HFFc6 (cell line): ENCODE measurements at regions not wholly inside any gene's neighbourhood (a gene's known extent, or its start where the extent isn't known, plus 50 kb on each side); places are given as distances from the start of the nearest gene placed in this dataset.
"Not testable (repeated sequence)": the region's sequence is repeated elsewhere in the genome, so short reads cannot be mapped to it uniquely, and the experiment has no call there.

ENCODE experiments used
- DNase-seq: peaks from one replicate; pipeline ENCODE4 v3.0.0-alpha.2; 2018
- H3K27ac Mint-ChIP-seq: 2 replicates; pipeline ENCODE4 v1.8.0; 2020; ENCODE audit warnings: mild to moderate bottlenecking, mixed read lengths
- H3K27me3 Mint-ChIP-seq: 2 replicates; pipeline ENCODE4 v1.8.0; 2021; ENCODE audit warnings: mild to moderate bottlenecking, moderate library complexity, mixed read lengths; ENCODE audit not compliant: insufficient read depth
- H3K36me3 Mint-ChIP-seq: 2 replicates; pipeline ENCODE4 v1.8.0; 2021; ENCODE audit warnings: low read depth, mixed read lengths
- H3K4me1 Mint-ChIP-seq: 2 replicates; pipeline ENCODE4 v1.8.0; 2020; ENCODE audit warnings: low read depth, mixed read lengths
- H3K4me3 Mint-ChIP-seq: 2 replicates; pipeline ENCODE4 v1.8.0; 2020; ENCODE audit warnings: mild to moderate bottlenecking, moderate library complexity, mixed read lengths
- H3K9me3 Mint-ChIP-seq: 2 replicates; pipeline ENCODE4 v1.8.0; 2020; ENCODE audit warnings: mild to moderate bottlenecking, mixed read lengths
- CTCF ChIP-seq: fragments of 200-600 bp; sonication (generic); IDR thresholded peaks from 2 replicates; pipeline ENCODE4 v1.5.0; 2021; ENCODE audit warnings: antibody characterized with exemption, mild to moderate bottlenecking

GRCh38 chr13:72552731-72553130, 174.7 kb downstream of the MZT1 start:
- Mint-ChIP-seq H3K4me1 (no peaks in the 10 kb centered on the region), H3K27ac (no peak overlapping the region), H3K27me3 (no peaks in the 10 kb centered on the region; the same call in 1 of the 2 replicates), H3K9me3 (peaks cover 10% of the 10 kb centered on the region), H3K4me3 (no peak overlapping the region), H3K36me3 (no peaks in the 10 kb centered on the region)
- no peak for TF ChIP-seq CTCF
- DNase-seq: no peak

GRCh38 chr13:72545895-72546294, 181.5 kb downstream of the MZT1 start:
- not testable (repeated sequence) for H3K36me3 Mint-ChIP-seq, H3K4me1 Mint-ChIP-seq, DNase-seq, H3K27ac Mint-ChIP-seq, H3K4me3 Mint-ChIP-seq, H3K27me3 Mint-ChIP-seq
- H3K9me3 Mint-ChIP-seq: peaks cover 14% of the 10 kb centered on the region; the same call in 1 of the 2 replicates

GRCh38 chr13:72545030-72545719, 182.3 kb downstream of the MZT1 start:
- no peak overlapping the region for H3K4me3 Mint-ChIP-seq
- no peak for DNase-seq
- no peak overlapping the region for H3K27ac Mint-ChIP-seq
- no peaks in the 10 kb centered on the region for H3K36me3 Mint-ChIP-seq
- TF ChIP-seq CTCF: no peak
- H3K9me3 Mint-ChIP-seq: peaks cover 14% of the 10 kb centered on the region; the same call in 1 of the 2 replicates
- H3K4me1 Mint-ChIP-seq: no peaks in the 10 kb centered on the region
- H3K27me3 Mint-ChIP-seq: no peaks in the 10 kb centered on the region; the same call in 1 of the 2 replicates

GRCh38 chr13:72544042-72544441, 183.4 kb downstream of the MZT1 start:
- Mint-ChIP-seq H3K4me3 (no peak overlapping the region), H3K27me3 (no peaks in the 10 kb centered on the region; the same call in 1 of the 2 replicates), H3K36me3 (no peaks in the 10 kb centered on the region), H3K27ac (no peak overlapping the region), H3K4me1 (no peaks in the 10 kb centered on the region), H3K9me3 (peaks cover 14% of the 10 kb centered on the region; the same call in 1 of the 2 replicates)
- DNase-seq: no peak
- no peak for TF ChIP-seq CTCF

- no peaks in the 10 kb centered on the region; the same call in 1 of the 2 replicates for H3K27me3 Mint-ChIP-seq
- H3K9me3 Mint-ChIP-seq: peaks cover 8% of the 10 kb centered on the region; the same call in 1 of the 2 replicates
- H3K36me3 Mint-ChIP-seq: no peaks in the 10 kb centered on the region
- H3K27ac Mint-ChIP-seq: no peak overlapping the region
- no peak for DNase-seq
- H3K4me1 Mint-ChIP-seq: no peaks in the 10 kb centered on the region
- TF ChIP-seq CTCF: no peak
- no peak overlapping the region for H3K4me3 Mint-ChIP-seq
These were observed 185.2 kb downstream of the MZT1 start for GRCh38 chr13:72542241-72542640.

GRCh38 chr13:72541674-72542073, 185.8 kb downstream of the MZT1 start:
- H3K9me3 Mint-ChIP-seq: peaks cover 8% of the 10 kb centered on the region; the same call in 1 of the 2 replicates

More at GRCh38 chr13:72541674-72542073, 185.8 kb downstream of the MZT1 start:
- H3K4me1 Mint-ChIP-seq: no peaks in the 10 kb centered on the region
- TF ChIP-seq CTCF: no peak
- no peak overlapping the region for H3K4me3 Mint-ChIP-seq
- no peaks in the 10 kb centered on the region for H3K36me3 Mint-ChIP-seq
- H3K27ac Mint-ChIP-seq: no peak overlapping the region
- no peak for DNase-seq
- H3K27me3 Mint-ChIP-seq: no peaks in the 10 kb centered on the region; the same call in 1 of the 2 replicates
